ENCODE measurements at regions not wholly inside any gene's neighbourhood (a gene's known extent, or its start where the extent isn't known, plus 50 kb on each side); places are given as distances from the start of the nearest gene placed in this dataset.

GRCh38 chr1:194114288-194114687, 927.9 kb upstream of the B3GALT2 start:
- Histone ChIP-seq H3K27ac (ENCODE audit: poor library complexity, severe bottlenecking) (no peak overlapping the region), H3K36me3 (ENCODE audit: low read depth) (no peaks in the 10 kb centered on the region), H3K27me3 (ENCODE audit: insufficient read depth, poor library complexity, severe bottlenecking) (no peaks in the 10 kb centered on the region), H3K4me3 (ENCODE audit: severe bottlenecking) (no peak overlapping the region), H3K4me1 (ENCODE audit: insufficient read depth, poor library complexity, severe bottlenecking) (no peaks in the 10 kb centered on the region), H3K9me3 (ENCODE audit: severe bottlenecking) (no peaks in the 10 kb centered on the region)
- ATAC-seq (ENCODE audit: low read depth), result no peak
- no peak for TF ChIP-seq CTCF (IDR thresholded peaks at IDR 0.05; ENCODE audit: poor library complexity, severe bottlenecking)
- DNase-seq (ENCODE audit: low spot score), result no peak

GRCh38 chr1:194105381-194105780, 919.0 kb upstream of the B3GALT2 start:
- H3K27me3 ChIP-seq (ENCODE audit: insufficient read depth, poor library complexity, severe bottlenecking), result no peaks in the 10 kb centered on the region
- ATAC-seq (ENCODE audit: low read depth), result no peak

GRCh38 chr1:194104247-194104844, 917.9 kb upstream of the B3GALT2 start:
- Histone ChIP-seq H3K27ac (ENCODE audit: poor library complexity, severe bottlenecking) (no peak overlapping the region), H3K36me3 (ENCODE audit: low read depth) (no peaks in the 10 kb centered on the region), H3K4me1 (ENCODE audit: insufficient read depth, poor library complexity, severe bottlenecking) (no peaks in the 10 kb centered on the region), H3K4me3 (ENCODE audit: severe bottlenecking) (no peak overlapping the region), H3K27me3 (ENCODE audit: insufficient read depth, poor library complexity, severe bottlenecking) (no peaks in the 10 kb centered on the region), H3K9me3 (ENCODE audit: severe bottlenecking) (no peaks in the 10 kb centered on the region)
- no peak for TF ChIP-seq CTCF (IDR thresholded peaks at IDR 0.05; ENCODE audit: poor library complexity, severe bottlenecking)
- no peak for DNase-seq (ENCODE audit: low spot score)
- ATAC-seq (ENCODE audit: low read depth), result peak; percentile 14; the same call in 1 of the 3 replicates

More at GRCh38 chr1:194105381-194105780, 919.0 kb upstream of the B3GALT2 start:
- TF ChIP-seq CTCF (IDR thresholded peaks at IDR 0.05; ENCODE audit: poor library complexity, severe bottlenecking), result no peak
- no peaks in the 10 kb centered on the region for H3K4me1 ChIP-seq (ENCODE audit: insufficient read depth, poor library complexity, severe bottlenecking)
- no peak for DNase-seq (ENCODE audit: low spot score)
- H3K27ac ChIP-seq (ENCODE audit: poor library complexity, severe bottlenecking), result no peak overlapping the region
- no peak overlapping the region for H3K4me3 ChIP-seq (ENCODE audit: severe bottlenecking)
- no peaks in the 10 kb centered on the region for H3K36me3 ChIP-seq (ENCODE audit: low read depth)
- no peaks in the 10 kb centered on the region for H3K9me3 ChIP-seq (ENCODE audit: severe bottlenecking)

GRCh38 chr1:194103516-194104246, 917.3 kb upstream of the B3GALT2 start:
- ATAC-seq (ENCODE audit: low read depth), result no peak
- TF ChIP-seq CTCF (IDR thresholded peaks at IDR 0.05; ENCODE audit: poor library complexity, severe bottlenecking), result no peak

GRCh38 chr1:194103101-194103500, 916.7 kb upstream of the B3GALT2 start:
- no peaks in the 10 kb centered on the region for H3K4me1 ChIP-seq (ENCODE audit: insufficient read depth, poor library complexity, severe bottlenecking)
- TF ChIP-seq CTCF (IDR thresholded peaks at IDR 0.05; ENCODE audit: poor library complexity, severe bottlenecking), result no peak
- H3K27me3 ChIP-seq (ENCODE audit: insufficient read depth, poor library complexity, severe bottlenecking), result no peaks in the 10 kb centered on the region
- DNase-seq (ENCODE audit: low spot score), result no peak
- no peak overlapping the region for H3K27ac ChIP-seq (ENCODE audit: poor library complexity, severe bottlenecking)
- ATAC-seq (ENCODE audit: low read depth), result no peak
- H3K4me3 ChIP-seq (ENCODE audit: severe bottlenecking), result no peak overlapping the region
- H3K36me3 ChIP-seq (ENCODE audit: low read depth), result no peaks in the 10 kb centered on the region
- no peaks in the 10 kb centered on the region for H3K9me3 ChIP-seq (ENCODE audit: severe bottlenecking)

More at GRCh38 chr1:194103516-194104246, 917.3 kb upstream of the B3GALT2 start:
- Histone ChIP-seq H3K9me3 (ENCODE audit: severe bottlenecking) (no peaks in the 10 kb centered on the region), H3K27ac (ENCODE audit: poor library complexity, severe bottlenecking) (no peak overlapping the region), H3K36me3 (ENCODE audit: low read depth) (no peaks in the 10 kb centered on the region), H3K4me3 (ENCODE audit: severe bottlenecking) (no peak overlapping the region), H3K4me1 (ENCODE audit: insufficient read depth, poor library complexity, severe bottlenecking) (no peaks in the 10 kb centered on the region), H3K27me3 (ENCODE audit: insufficient read depth, poor library complexity, severe bottlenecking) (no peaks in the 10 kb centered on the region)
- no peak for DNase-seq (ENCODE audit: low spot score)

Data from RWPE2 (cell line).